AG04450 (cell line): ENCODE measurements at regions not wholly inside any gene's neighbourhood (a gene's known extent, or its start where the extent isn't known, plus 50 kb on each side); places are given as distances from the start of the nearest gene placed in this dataset.
"Not testable (repeated sequence)": the region's sequence is repeated elsewhere in the genome, so short reads cannot be mapped to it uniquely, and the experiment has no call there.

Experiments
- CTCF ChIA-PET: fragments of 300-600, 350-600 bp; formaldehyde crosslinking; extraction: SDS; loops from one replicate; lab custom pipeline; 2022; ENCODE audit warnings: antibody characterized with exemption, inconsistent platforms; lab: Charles Lee
- POLR2A ChIA-PET: fragments of 350-600 bp; formaldehyde crosslinking; extraction: SDS; loops from one replicate; lab custom pipeline; 2021; ENCODE audit warnings: antibody characterized with exemption, inconsistent platforms; lab: Yijun Ruan, JAX
- DNase-seq: peaks from one replicate; pipeline ENCODE4 v3.0.0-alpha.2; 2011; ENCODE audit warnings: low read depth, low spot score
- H3K27ac ChIP-seq: one replicate; pipeline ENCODE4 v1.5.1; 2012; ENCODE audit warnings: low read depth, low read length, control low read depth
- H3K27me3 ChIP-seq: one replicate; pipeline ENCODE4 v1.6.0; 2012; ENCODE audit warnings: low read length; ENCODE audit not compliant: control insufficient read depth, insufficient read depth
- H3K4me3 ChIP-seq: 2 replicates; pipeline ENCODE4 v1.5.1; 2011; ENCODE audit warnings: mild to moderate bottlenecking, low read depth, low read length, control low read depth
- H3K9me3 ChIP-seq: 2 replicates; pipeline ENCODE4 v1.5.1; 2012; ENCODE audit warnings: low read length; ENCODE audit not compliant: control insufficient read depth, insufficient read depth
- CTCF ChIP-seq: IDR thresholded peaks from 2 replicates; pipeline ENCODE4 v1.5.1; 2011; ENCODE audit warnings: low read depth, low read length, control low read depth, inconsistent platforms

DNA sequence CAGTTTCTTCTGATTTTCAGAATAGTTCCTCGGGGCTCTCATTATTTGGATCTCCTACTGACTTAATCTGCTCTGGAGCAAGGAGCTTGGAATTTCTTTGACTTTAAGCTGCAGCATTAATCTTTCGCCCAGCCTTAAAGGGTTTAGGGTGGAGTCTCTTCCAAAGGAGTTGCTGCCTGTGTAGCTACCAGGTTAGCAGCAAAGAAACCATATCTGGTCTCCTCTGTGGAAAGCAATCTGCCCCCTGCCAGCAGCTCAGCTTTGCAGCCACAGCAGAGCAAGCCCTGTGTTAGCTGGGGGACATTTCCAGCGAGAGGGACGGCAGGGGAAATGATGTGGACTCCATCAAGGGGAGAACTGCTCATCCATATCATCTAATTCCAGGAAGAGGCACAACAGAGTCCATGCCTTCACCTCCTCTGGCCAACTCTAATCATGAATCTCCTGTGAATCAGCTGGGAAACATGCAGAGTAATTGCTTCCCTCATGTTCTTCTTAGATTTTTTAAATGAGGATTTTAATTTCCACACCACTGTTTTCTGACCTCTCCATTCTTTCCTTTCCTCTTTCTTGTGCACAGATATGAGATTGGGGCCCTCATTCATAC is 827.6 kb upstream of the CA10 start:
- no peak for DNase-seq
- no peaks in the 10 kb centered on the region for H3K27me3 ChIP-seq
- POLR2A ChIA-PET = no interaction called here
- no peak overlapping the region for H3K27ac ChIP-seq
- no peak for TF ChIP-seq CTCF
- H3K9me3 ChIP-seq = peaks cover 9% of the 10 kb centered on the region
- no peak overlapping the region for H3K4me3 ChIP-seq
- CTCF ChIA-PET = no interaction called here

DNA sequence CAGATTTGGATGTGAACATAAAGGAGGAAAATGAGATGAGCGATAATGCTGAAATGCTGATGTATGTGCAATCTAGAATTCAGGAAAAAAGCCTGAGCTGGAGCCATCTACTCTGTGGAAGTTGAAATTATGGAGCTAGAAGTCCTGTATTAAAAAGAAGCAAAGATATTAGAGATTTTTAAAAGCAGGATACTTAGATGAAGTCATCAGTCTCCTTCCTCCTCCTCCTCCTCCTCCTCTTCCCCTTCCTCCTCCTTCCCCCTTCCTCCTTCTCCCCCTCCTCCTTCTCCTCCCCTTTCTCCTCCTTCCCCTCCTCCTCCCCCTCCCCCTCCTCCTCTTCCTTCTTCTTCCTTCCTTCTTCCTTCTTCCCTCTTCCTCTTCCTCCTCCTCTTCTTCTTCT is 823.8 kb upstream of the CA10 start:
- ChIA-PET POLR2A (no interaction called here), CTCF (no interaction called here)
- no peak overlapping the region for H3K27ac ChIP-seq
- DNase-seq = no peak
- no peaks in the 10 kb centered on the region for H3K27me3 ChIP-seq
- H3K9me3 ChIP-seq = peaks cover 3% of the 10 kb centered on the region; the same call in 1 of the 2 replicates
- H3K4me3 ChIP-seq = no peak overlapping the region
- TF ChIP-seq CTCF = no peak

DNA sequence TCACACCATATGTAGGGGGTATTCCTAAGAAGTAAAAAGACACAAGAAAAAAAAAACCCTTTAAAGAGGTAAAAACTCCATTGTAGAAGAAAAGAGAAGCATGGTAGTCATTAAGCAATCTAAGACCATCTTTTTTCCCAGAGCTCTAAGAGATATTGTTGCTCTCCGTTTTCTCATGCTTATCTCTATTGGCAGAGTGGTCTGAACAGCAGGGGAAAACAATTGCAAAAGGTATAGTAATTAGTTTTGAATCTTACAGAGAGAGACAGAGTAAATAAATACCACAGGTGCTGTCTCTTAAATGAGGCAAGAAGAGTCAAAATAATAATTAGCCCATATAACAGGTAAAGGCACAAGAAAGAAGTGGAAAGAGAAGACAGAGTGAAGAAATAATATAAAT is 821.4 kb upstream of the CA10 start:
- peaks cover 4% of the 10 kb centered on the region for H3K9me3 ChIP-seq
- no peak for TF ChIP-seq CTCF
- no peaks in the 10 kb centered on the region for H3K27me3 ChIP-seq
- no peak for DNase-seq
- CTCF ChIA-PET = no interaction called here
- no peak overlapping the region for H3K27ac ChIP-seq
- POLR2A ChIA-PET = no interaction called here
- H3K4me3 ChIP-seq = no peak overlapping the region

- peaks cover 3% of the 10 kb centered on the region; the same call in 1 of the 2 replicates for H3K9me3 ChIP-seq
- H3K27me3 ChIP-seq = no peaks in the 10 kb centered on the region
- no peak for TF ChIP-seq CTCF
- CTCF ChIA-PET = no interaction called here
- POLR2A ChIA-PET = no interaction called here
- no peak for DNase-seq
- no peak overlapping the region for H3K27ac ChIP-seq
- no peak overlapping the region for H3K4me3 ChIP-seq
Observed at GRCh38 chr17:52965856-52966255, 807.3 kb upstream of the CA10 start.

- H3K4me3 ChIP-seq, DNase-seq, POLR2A ChIA-PET, H3K9me3 ChIP-seq, CTCF ChIA-PET, H3K27me3 ChIP-seq, H3K27ac ChIP-seq: not testable (repeated sequence)
Observed at GRCh38 chr17:52961751-52962150, 803.2 kb upstream of the CA10 start.
